ENCODE measurements at regions not wholly inside any gene's neighbourhood (a gene's known extent, or its start where the extent isn't known, plus 50 kb on each side); places are given as distances from the start of the nearest gene placed in this dataset.

GRCh38 chrY:14344648-14345333, 179.5 kb upstream of the NLGN4Y start:
- TF ChIP-seq CTCF (IDR thresholded peaks at IDR 0.05; ENCODE audit: extremely low read depth in 1 of 2, insufficient read depth in 1 of 2, low read depth in 1 of 2, low read length in 2 of 2) (no peak), EZH2 (IDR thresholded peaks at IDR 0.05; ENCODE audit: borderline replicate concordance, low read depth, low read length, severe bottlenecking) (no peak), POLR2A (IDR thresholded peaks at IDR 0.05; ENCODE audit: low read depth, low read length) (no peak), POLR2AphosphoS5 (IDR thresholded peaks at IDR 0.05; ENCODE audit: insufficient read depth, low read depth, low read length) (no peak)

Measured in endothelial cell of umbilical vein (primary cell).